ENCODE measurements at regions not wholly inside any gene's neighbourhood (a gene's known extent, or its start where the extent isn't known, plus 50 kb on each side); places are given as distances from the start of the nearest gene placed in this dataset.
"Not testable (repeated sequence)": the region's sequence is repeated elsewhere in the genome, so short reads cannot be mapped to it uniquely, and the experiment has no call there.

GRCh38 chr1:4258146-4258777 is 358.2 kb upstream of the C1orf174 start:
- DNase-seq = not testable (repeated sequence)

DNA sequence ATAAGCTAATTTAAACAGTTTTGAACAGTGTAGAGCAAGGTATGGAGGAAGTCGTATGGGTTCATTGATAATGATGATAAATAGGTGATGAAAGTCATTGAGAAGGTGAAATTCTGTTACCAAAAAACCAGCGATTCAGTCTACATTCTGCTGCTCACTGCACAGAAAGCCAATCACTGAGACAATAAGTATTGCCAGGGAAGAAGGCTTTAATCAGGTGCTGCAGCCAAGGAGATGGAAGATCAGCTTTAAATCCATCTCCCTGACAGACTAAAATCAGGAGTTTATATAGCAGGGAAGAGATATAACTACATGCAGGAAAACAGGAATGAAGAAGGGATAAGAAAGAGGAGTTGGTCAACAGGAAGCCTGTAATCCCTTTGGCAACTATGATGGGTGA is 361.3 kb upstream of the C1orf174 start:
- DNase-seq = no peak

DNA sequence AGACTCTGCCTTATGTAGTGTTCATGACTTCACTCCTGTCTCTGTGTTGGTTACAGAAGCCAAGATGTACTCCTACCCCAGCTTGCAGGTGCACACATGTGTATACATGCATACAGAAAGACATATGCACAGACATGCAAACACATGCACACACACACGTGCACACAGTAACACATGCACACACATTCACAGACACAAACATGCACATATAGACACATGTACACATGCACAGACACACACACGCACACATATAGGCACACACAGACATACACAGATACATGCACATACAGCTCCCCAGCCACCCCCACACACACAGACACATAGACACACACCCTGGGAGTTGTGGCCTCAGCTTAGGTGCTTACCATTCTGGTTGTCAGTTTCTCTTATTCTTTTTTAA is 362.6 kb upstream of the C1orf174 start:
- no peak for DNase-seq

GRCh38 chr1:4263699-4264098 is 363.6 kb upstream of the C1orf174 start:
- no peak for DNase-seq

DNA sequence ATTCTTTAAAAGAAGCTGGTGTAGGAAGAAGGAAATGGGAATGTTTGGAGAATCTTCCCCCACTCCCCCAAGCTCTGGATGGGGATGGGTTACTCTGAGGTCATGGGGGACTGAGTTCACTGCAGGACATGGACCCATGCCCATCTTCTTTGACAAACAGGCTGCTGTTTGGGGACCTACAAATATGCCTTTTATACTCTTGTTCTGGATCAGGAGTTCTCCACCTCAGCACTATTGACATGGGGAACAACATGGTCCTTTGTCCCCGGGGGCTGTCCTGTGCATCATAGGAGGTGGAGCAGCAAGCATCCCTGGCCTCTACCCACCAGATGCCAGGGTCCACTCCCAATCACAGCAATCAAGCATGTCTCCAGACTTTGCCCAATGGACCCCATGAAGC is 365.8 kb upstream of the C1orf174 start:
- no peak for DNase-seq

DNA sequence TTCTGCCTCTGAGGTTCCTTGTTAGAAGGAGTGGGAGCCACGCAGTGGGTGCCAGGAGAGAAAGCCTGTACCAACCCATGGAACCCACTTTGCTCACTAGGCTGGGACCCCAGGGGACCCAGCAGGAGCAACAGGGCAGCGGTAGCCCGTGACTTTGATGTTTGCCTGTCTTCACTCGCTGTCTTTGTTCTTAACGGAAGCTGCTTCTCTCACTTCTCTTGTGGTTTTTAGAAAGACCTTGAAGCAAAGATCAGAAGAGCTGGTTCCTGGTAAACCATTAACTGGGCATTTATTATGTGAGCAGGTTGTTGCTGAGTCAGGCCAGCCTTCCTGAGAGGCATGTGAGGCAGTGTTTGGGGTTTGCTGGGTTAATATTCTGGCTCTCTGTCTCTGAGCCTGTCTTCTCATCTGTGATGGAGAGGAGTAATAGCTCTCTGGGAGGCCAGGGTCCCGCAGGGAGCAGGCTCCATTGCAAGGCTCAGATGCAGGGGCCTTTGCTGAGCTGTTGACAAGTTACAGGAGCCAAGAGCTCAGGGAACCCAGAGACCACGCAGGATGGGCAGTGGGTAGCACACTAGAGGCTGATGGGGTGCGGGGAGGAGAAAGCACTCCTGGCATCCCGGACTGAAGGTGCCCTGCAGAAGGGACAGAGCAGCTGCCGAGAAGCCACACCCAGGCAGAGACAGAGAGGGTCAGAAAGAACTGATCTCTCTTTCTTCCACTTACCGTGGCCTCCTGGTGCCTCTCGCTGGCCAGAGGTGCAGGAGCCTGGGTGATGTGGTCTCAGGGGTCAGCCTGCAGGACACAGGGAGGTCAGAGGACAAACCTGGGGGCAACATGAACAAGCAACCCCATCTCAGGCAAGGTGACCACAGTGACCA is 367.5 kb upstream of the C1orf174 start:
- DNase-seq = no peak

DNA sequence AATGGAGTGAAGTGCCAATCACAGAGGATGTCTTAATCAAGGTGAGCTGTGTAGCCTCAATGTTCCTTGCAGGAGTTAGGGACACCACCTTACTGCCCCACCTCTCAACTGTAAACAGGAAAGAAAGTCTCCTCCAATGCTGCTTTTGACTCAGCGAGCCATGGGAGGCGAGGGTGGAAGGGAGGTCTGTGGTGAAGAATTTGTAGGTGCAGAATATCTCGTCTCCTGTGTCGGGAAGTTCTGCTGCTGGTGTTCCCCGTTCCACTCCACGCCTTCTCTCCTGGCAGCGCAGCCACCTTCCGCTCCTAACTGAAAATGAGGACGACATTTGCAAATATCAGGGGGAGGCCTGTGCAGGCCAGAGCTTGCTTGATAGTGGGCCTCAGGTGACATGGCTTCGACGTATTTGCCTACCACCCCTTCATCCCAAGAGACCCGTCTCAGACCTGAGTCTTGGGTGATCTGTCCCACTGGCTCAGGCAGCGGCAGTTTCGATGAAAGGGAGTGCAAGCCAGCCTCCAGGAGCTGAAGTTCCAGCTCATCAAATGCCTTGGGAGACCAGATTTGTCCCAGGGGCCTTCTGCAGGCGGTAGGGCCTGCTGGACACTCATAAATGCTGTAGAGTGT is 368.3 kb upstream of the C1orf174 start:
- DNase-seq = no peak

GRCh38 chr1:4268889-4269284 is 368.8 kb upstream of the C1orf174 start:
- no peak for DNase-seq

DNA sequence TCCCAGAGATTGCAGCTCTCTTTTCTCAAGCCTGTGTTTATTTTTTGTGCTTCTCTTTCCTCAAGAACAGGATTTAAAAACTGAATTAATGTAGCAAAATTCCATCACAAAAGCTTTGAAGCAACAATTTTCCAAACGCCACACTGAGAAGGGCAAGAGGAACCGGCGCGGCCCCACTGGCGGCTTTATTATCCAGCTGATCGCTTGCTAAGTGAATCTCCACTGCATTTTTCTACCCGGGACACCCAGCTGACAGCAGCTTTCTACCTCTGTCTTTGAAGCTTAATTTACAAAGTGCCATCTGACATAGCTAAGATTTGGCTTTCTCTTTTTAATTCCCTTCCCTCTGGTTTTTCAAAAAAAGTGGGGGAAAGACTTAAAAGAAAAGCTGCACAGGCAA is 369.3 kb upstream of the C1orf174 start:
- DNase-seq = no peak

GRCh38 chr1:4269952-4270570 is 370.0 kb upstream of the C1orf174 start:
- no peak for DNase-seq

DNA sequence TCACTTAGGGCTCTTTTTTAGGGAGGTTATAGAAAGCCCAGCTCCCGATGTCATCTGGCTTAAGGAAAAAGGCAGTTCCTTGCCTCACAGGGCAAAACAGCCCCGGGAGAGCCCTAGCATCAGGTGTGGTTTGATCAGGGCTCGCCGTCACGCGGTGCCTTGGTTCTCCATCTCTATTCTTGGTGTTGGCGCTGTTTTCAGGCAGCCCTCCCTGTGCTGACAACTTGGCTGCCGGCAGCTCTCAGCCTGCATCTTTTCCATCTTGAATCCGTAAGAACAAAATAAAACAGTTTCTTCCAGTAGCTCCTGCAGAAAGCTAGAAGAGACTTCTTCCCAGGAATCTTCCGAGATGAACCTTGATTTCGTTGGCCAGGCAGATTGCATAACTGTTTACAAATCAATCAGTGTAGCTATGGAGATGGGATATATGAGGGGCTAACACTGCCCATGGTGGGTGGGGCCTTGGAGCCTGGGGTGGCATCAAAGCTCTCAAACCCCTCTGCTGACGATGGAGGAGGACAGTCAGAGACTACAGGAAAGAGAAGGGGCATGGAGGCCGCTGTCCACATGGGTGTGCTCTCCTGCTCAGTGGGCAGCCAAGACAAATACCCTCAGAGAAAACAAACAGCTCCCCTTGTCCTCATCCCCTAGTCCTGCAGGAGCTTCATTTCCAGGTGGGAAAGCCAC is 370.7 kb upstream of the C1orf174 start:
- no peak for DNase-seq

DNA sequence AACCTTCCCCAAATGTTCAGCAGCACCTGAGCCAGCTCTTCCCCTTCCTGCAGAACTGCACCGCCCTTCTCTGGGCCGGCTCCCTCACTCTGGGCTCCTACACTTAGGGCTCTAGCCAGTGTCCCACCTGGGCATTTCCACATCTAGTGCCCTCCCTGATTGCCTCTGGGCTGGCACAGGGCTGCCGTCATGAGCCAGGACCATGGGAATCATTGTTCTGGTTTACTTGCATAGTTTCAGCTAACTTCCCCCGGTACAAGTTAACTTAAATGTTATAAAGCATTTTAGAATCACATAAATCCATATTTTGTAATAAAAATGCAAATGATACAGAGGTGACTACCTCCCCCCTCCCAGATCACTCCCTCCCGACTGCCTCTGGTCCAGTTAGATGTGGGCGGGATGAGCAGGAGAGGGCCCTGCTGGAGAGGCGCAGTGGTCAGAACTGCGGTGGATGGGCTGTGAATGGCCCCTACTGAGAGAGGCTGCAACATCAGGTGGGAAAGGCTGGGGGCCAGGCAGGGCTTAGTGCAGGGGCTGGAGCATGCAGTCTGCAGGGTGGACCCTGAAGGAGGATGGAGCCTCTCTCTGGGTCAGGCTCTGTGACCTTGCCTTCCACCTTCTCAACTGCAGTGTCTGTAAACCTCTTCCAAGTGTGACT is 371.4 kb upstream of the C1orf174 start:
- no peak for DNase-seq

DNA sequence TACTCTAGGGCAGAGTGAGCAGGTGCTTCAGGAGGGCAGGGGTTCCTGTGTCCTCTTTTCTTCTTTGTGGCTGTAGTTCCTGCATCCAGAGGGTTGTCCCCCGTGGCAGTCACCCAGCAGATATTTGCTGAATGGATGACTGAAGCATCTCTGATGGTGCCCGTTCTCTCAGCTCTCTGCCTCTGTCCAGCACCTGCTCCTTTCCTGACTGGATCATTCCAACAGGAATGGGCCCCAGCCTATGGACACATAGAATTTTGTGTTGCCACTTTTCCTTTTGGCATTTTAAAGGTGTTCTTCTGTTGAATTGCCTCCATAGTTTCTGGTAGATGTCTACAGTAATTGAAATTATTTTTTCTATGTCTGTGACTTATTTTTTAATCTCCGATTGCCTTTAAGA is 372.5 kb upstream of the C1orf174 start:
- no peak for DNase-seq

DNA sequence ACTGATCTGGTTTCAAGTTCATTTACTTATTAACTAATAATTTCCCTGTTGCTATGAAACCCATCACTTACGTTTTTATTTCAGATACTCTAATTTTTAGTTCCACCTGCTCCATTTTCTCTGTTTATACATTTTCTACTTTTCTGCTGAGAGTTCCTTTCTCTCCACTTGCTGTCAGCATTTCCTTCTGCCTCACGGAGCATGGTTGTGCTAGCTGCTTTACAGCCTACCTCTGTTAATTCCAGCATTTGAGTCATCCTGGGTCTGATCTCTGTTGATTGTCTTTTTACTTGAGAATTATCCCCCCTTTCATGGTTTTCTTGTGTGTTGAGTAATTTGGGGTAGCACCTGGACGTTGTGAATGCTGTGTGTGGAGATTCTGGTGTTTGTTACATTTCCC is 373.2 kb upstream of the C1orf174 start:
- no peak for DNase-seq

DNA sequence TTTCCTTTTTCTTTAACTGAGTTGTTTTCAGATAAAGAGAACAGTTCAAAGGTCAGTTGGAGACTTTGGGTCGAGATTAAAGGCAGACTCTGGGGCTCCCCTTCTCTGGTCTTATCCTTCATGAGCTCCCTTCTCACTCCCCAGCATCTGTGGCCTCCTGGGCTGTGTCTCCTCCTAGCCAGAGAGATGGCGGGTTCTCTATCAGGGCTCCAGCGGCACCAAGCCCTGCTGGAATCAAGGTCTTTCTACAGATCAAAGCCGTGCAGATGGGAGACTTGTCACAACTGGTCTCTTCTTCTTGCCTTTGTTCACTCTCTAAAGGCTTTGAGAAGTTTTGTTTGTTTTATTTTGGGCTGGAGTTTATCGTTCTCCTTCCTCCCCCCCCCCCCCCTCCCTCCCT is 373.7 kb upstream of the C1orf174 start:
- DNase-seq = no peak

DNA sequence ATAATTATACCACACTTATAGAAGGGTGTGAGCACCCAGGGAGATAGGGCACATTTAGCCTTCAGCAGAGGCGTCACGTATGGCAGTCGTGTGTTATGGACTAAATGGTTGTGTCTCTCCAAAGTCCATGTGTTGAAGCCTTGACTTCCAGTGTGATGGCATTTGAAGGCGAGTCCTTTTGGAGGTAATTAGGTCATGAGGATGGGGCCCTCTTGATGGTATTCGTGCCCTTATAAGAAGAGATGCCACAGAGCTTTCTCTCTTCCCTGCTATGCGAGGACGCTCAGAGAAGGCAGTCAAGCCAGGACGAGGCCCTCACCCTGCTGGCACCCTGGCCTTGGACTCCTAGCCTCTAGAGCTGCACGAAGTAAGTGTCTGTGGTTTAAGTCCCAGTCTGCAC is 375.0 kb upstream of the C1orf174 start:
- DNase-seq = no peak

- DNase-seq = no peak
Observed at GRCh38 chr1:4276238-4276637, 376.2 kb upstream of the C1orf174 start.

DNA sequence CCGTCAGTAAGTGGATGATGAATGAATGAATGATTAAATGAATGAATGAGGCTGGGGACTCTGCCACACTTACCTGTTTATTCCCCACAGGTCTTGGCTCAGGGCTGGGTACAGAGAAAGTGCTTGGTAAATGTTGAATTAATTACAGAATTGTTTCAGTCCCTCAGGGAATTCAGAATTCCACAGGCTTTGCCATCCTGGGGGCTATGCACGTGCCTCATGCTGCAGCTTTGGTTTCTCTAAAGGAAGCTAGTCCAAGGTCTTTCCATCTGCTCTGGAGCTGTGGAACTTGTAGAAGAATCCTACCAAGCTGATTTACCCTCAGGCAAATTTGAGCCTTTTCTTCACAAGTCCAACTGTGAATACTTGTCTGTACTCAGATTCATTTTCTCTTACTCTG is 376.8 kb upstream of the AJAP1 start:
- no peak for DNase-seq

DNA sequence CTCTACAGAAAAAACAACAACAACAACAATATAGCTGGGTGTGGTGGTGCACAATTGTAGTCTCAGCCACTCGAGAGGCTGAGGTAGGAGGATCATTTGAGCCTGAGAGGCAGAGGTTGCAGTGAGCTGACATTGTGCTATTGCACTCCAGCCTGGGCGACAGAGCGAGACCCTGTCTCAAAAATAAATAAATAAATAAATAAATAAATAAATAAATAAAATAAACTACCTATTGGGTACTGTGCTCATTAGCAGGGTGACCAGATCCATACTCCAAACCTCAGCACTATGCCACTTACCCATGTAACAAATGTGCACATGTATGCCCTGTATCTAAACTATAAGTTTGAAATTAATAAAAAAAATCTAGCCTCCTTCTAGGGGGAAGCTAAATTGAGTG is 369.4 kb upstream of the AJAP1 start:
- no peak for DNase-seq

DNA sequence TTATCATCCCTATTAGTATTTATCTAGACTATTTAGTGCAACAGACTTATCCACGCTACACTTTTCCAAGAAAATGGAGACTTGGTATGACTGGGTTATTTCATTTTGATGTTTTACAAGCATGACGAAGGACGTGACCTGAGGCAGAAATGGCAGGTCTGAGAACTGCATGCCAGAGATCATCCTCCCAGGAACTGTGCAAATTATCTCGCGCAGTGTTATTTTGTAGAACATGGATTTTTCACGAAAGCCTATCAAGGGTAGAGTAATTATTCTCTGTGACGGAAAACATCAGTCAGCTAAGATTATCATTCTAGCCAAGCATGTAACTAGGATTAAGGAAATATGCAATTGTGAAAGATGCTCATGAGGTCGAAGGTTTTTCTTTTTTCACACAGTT is 361.5 kb upstream of the AJAP1 start:
- no peak for DNase-seq

DNA sequence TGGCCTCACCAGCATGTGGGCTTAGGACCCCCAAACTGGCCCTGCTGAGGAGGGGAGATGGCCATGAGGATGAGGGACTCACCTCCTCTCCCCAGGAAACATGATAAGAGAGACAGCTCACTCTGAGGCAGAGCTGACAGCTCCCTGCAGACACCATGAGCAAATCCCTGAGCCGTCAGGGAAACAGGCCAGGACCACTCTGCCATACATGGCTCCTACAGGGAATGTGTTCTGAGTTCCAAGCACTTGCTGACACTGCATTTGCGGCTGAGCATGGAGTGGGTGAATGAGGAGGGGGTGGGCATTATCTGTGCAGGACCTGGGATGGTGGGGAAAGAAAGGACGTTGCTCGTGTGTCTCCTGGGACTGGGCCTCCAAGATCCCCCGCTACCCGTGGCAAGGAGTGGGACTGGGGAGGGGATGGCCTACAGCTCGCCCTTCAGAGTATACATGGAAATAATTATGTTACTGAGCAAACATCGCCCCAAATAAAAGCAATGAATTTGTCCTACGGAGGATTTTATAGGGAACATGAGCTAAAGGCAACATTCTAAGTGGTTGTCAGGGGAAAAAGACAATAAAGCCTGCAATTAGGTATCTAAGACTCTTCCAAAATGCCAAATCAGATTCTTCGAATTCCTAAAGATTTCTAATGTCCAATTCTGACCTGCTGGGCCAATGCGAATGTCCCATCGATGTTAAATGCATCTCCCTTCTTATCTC is 355.9 kb upstream of the AJAP1 start:
- DNase-seq = no peak

DNA sequence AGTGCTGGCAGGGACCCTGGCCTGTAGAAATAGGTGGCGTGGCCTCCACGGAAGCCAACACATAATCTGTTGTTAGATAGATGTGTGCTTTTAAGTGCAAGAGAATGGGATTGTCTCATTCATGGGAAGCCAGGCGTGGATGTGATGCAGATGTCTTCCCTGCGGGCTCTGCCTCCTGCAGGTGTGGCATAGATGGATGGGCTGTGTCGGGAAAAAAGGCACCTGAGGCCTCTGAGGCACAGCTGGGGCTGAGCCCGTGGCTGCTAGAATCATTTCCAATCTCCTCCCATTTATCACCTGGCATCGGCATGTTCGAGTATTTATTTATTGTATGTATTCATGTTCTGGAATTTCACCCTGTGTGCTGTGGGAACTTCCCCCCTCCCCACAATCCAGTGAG is 353.4 kb upstream of the AJAP1 start:
- no peak for DNase-seq

Measured in NCI-H510A treated with DMSO at 0.1 percent for 48 hours (cell line).